Tibial nerve (tissue), 4 donors: ENCODE measurements at regions not wholly inside any gene's neighbourhood (a gene's known extent, or its start where the extent isn't known, plus 50 kb on each side); places are given as distances from the start of the nearest gene placed in this dataset.
A peak's percentile ranks its signal among the peaks of the same experiment; 100 is the strongest.

Source experiments
- DNase-seq, 2 donors: peaks; one replicate each; pipeline ENCODE4 v3.0.0-alpha.2; 2019; ENCODE audit warnings: low spot score in 2 of 2
- H3K27ac ChIP-seq, 4 donors: fragments of 200-600 bp; sonication (generic) in 3 of 4; one replicate each; pipeline ENCODE4 v1.5.1; 2017 to 2019; ENCODE audit warnings: mild to moderate bottlenecking in 1 of 4
- H3K27me3 ChIP-seq, 2 donors: fragments of 200-600 bp; sonication (generic) in 1 of 2; one replicate each; pipeline versions ENCODE4 v1.5.1 to v1.6.0; 2017 to 2019
- H3K36me3 ChIP-seq, 3 donors: fragments of 200-600 bp; sonication (generic); one replicate each; pipeline ENCODE4 v1.5.1; 2018 to 2019
- H3K4me1 ChIP-seq, 4 donors: fragments of 200-600 bp; sonication (generic) in 3 of 4; one replicate each; pipeline ENCODE4 v1.5.1; 2017 to 2019
- H3K4me3 ChIP-seq, 4 donors: fragments of 200-600 bp; sonication (generic) in 3 of 4; one replicate each; pipeline ENCODE4 v1.5.1; 2017 to 2019; ENCODE audit warnings: mild to moderate bottlenecking in 1 of 4, moderate library complexity in 1 of 4
- H3K9me3 ChIP-seq, 4 donors: fragments of 200-600 bp; sonication (generic) in 3 of 4; one replicate each; pipeline ENCODE4 v1.5.1; 2017 to 2019
- EP300 ChIP-seq, 2 donors: sonication (generic); formaldehyde crosslinking; IDR thresholded peaks; one replicate each; pipeline ENCODE4 v1.6.1; 2017; ENCODE audit warnings: antibody characterized with exemption in 2 of 2, mild to moderate bottlenecking in 1 of 2
- POLR2A ChIP-seq, 2 donors: fragments of 450-650 bp; IDR thresholded peaks; one replicate each; pipeline ENCODE4 v1.6.1; 2017; ENCODE audit warnings: antibody characterized with exemption in 2 of 2, mild to moderate bottlenecking in 2 of 2, moderate library complexity in 2 of 2
- WGBS, 2 donors: methylation state at CpG; one replicate each; pipeline ENCODE4 v1.1.5; 2018; 5-methylcytosine and 5-hydroxymethylcytosine counted together
- TF ChIP-seq, protein P1 (sequence below), 5 experiments: fragments of 200-600 bp in 3 of 5; fragments of 450-650 bp in 2 of 5; sonication (generic) in 3 of 5; IDR thresholded peaks; one replicate each; pipeline ENCODE4 v1.5.1; 2016 to 2019; ENCODE audit warnings: antibody characterized with exemption in 5 of 5, mild to moderate bottlenecking in 3 of 5, moderate library complexity in 2 of 5

DNA sequence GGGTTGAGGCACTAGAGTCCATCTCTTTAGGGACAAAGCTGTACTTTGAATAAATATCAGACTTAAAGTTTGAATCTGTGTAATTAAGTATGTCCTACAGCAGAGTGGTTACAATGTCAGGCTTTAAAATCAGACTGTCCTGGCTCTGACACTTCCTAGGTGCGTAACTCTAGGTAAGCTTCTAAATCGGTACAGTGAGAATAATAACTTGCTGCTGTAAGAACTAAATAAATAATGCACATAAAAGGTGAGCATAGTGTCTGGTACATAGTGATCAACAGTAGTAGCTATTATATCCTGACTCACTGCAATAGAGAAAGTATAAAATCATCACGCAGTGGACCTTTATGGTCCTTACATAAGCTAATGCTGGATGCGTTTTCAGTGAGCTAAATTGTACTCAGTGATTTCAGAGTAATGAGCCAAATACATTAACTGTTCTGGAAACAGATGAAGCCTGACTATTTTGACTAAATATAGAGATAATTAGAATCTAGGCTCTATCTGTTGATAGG, 72.2 kb upstream of the PDK4 start:
- Histone ChIP-seq H3K27ac (no peak overlapping the region), H3K4me3 (no peak overlapping the region), H3K27me3 (no peaks in the 10 kb centered on the region), H3K36me3 (no peaks in the 10 kb centered on the region), H3K4me1 (no peaks in the 10 kb centered on the region), H3K9me3 (peaks cover 0 to 2% (median 0%) of the 10 kb centered on the region in 4 donors)
- DNase-seq = no peak
- TF ChIP-seq POLR2A (IDR thresholded peaks at IDR 0.05) = no peak
- TF ChIP-seq EP300 (IDR thresholded peaks at IDR 0.05) = no peak
- TF ChIP-seq, protein P1, sequence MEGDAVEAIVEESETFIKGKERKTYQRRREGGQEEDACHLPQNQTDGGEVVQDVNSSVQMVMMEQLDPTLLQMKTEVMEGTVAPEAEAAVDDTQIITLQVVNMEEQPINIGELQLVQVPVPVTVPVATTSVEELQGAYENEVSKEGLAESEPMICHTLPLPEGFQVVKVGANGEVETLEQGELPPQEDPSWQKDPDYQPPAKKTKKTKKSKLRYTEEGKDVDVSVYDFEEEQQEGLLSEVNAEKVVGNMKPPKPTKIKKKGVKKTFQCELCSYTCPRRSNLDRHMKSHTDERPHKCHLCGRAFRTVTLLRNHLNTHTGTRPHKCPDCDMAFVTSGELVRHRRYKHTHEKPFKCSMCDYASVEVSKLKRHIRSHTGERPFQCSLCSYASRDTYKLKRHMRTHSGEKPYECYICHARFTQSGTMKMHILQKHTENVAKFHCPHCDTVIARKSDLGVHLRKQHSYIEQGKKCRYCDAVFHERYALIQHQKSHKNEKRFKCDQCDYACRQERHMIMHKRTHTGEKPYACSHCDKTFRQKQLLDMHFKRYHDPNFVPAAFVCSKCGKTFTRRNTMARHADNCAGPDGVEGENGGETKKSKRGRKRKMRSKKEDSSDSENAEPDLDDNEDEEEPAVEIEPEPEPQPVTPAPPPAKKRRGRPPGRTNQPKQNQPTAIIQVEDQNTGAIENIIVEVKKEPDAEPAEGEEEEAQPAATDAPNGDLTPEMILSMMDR (IDR thresholded peaks at IDR 0.05) = no peak
- WGBS, 2 donors = 87 to 95% methylated on average over 4 of the region's 4 CpGs

DNA sequence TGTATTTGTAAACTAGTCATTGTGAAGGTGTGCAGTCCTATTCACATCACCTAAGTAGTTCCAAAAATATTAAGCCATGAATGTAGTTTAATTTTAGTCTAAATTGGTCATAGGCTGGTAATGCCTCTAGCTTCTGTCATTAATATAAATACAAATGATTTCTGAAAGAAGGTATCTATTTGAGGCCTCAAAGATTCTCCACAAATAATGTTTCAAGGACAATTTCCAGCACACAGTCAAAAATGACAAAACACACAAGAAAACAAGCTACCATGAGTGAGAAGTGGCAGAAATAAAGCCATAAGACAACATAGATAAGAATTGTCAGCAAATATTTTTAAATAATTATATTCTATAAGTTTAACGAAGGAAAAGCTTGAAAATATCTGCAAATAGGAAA, 66.7 kb upstream of the PDK4 start:
- Histone ChIP-seq H3K27me3 (no peaks in the 10 kb centered on the region), H3K4me3 (no peak overlapping the region), H3K4me1 (peaks cover 0 to 3% (median 0%) of the 10 kb centered on the region in 4 donors), H3K27ac (no peak overlapping the region), H3K9me3 (peaks cover 0 to 22% (median 0%) of the 10 kb centered on the region in 4 donors), H3K36me3 (no peaks in the 10 kb centered on the region)
- TF ChIP-seq, protein P1 (IDR thresholded peaks at IDR 0.05) = no peak
- no peak for TF ChIP-seq POLR2A (IDR thresholded peaks at IDR 0.05)
- no peak for TF ChIP-seq EP300 (IDR thresholded peaks at IDR 0.05)
- DNase-seq = no peak
- WGBS, 2 donors = 80 to 85% methylated on average over 1 of the region's 1 CpG

DNA sequence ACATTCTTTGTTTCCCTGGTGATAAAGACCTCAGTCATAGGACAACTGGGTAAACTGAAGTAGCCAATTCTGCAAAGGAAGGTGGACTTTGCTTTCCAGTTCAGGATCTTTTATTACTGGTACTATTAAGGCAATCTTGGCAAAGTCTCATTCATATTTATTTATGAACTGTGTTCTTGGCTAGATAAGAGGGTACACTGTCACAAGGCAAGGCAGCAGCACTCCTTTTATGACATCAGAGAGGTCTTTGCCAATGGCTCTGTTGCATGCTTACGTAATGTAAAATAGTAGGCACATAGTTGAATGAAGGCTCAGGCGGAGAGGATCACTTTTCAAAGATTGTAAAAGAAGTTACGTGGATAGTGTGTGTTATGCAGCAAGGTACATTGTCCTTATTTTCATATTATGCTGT, 63.7 kb upstream of the PDK4 start:
- no peaks in the 10 kb centered on the region for H3K36me3 ChIP-seq
- no peak overlapping the region for H3K27ac ChIP-seq
- no peaks in the 10 kb centered on the region for H3K27me3 ChIP-seq
- peaks cover 0 to 22% (median 0%) of the 10 kb centered on the region in 4 donors for H3K9me3 ChIP-seq
- 91 to 92% methylated on average over 3 of the region's 3 CpGs for WGBS, 2 donors
- H3K4me1 ChIP-seq = peaks cover 0 to 3% (median 0%) of the 10 kb centered on the region in 4 donors
- no peak for DNase-seq
- no peak overlapping the region for H3K4me3 ChIP-seq
- TF ChIP-seq EP300 (IDR thresholded peaks at IDR 0.05) = peak in 1 of 2 donors; percentile 48
- TF ChIP-seq POLR2A (IDR thresholded peaks at IDR 0.05) = no peak

DNA sequence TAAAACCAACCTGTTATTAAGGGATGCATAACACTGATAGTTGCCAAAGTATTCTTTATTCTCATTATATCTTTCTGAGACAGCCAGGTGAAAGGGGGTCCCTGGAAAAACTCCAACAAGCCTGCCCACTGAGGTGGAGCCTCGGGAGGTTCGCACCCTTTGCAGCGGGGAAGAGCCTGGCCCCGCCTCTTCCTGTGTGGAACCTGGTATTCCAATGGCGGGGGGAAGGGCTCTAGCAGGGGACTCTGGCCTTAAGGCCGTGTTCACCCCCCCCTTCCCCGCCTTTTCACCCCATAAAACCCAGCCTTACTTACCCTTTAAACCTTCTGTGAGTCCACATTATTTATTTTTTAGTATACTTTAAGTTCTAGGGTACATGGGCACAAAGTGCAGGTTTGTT, 62.4 kb upstream of the PDK4 start:
- WGBS, 2 donors = 73 to 85% methylated on average over 7 of the region's 7 CpGs
- Histone ChIP-seq H3K9me3 (peaks cover 0 to 21% (median 0%) of the 10 kb centered on the region in 4 donors), H3K27me3 (no peaks in the 10 kb centered on the region), H3K27ac (no peak overlapping the region), H3K4me3 (no peak overlapping the region), H3K36me3 (no peaks in the 10 kb centered on the region), H3K4me1 (peaks cover 0 to 3% (median 0%) of the 10 kb centered on the region in 4 donors)
- TF ChIP-seq, protein P1 (IDR thresholded peaks at IDR 0.05) = no peak
- no peak for TF ChIP-seq POLR2A (IDR thresholded peaks at IDR 0.05)
- no peak for TF ChIP-seq EP300 (IDR thresholded peaks at IDR 0.05)
- DNase-seq = no peak

DNA sequence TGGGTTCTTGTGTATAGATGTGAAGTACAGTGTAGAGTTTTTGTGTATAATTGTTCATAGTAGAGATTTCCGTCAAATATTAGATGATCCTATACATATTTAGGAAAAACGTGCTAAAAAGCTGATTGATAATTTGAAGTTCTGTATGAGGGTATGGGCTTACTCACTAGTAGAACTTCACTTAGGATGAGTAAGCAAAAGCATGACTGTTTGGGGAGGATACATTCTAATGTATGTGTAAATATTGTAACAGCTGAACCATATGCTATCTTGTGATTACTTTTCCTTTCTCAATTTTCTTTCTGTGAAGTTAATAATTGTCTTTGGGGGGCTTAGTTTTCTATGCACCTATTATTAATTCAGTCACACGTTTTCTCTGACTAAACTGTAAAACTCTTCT, 53.2 kb upstream of the PDK4 start:
- Histone ChIP-seq H3K4me1 (no peaks in the 10 kb centered on the region), H3K27me3 (no peaks in the 10 kb centered on the region), H3K27ac (no peak overlapping the region), H3K9me3 (no peaks in the 10 kb centered on the region), H3K4me3 (no peak overlapping the region), H3K36me3 (no peaks in the 10 kb centered on the region)
- 62% methylated on average over 3 of the region's 3 CpGs for WGBS, 2 donors
- TF ChIP-seq, protein P1 (IDR thresholded peaks at IDR 0.05) = no peak
- TF ChIP-seq POLR2A (IDR thresholded peaks at IDR 0.05) (no peak), EP300 (IDR thresholded peaks at IDR 0.05) (no peak)
- DNase-seq = no peak

DNA sequence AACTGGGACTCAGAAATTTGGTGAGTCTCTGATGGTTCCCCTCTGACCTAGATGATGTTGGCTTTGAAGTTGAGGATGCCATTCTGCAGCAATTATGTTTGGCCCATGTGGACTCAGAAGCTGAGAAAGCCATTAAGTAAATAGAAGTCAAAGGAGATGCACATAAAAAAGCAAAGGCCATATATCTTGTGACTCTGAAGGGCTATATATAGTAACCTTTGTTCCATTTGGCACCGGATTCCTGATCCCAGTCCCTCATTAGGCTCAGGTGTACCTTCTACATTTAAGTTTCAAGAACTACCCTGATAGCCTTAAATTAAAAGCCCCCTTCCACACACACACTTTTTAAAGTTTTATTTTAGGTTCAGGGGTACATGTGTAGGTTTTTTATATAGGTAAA, 50.0 kb upstream of the PDK4 start:
- no peak for DNase-seq
- Histone ChIP-seq H3K27ac (no peak overlapping the region), H3K27me3 (no peaks in the 10 kb centered on the region), H3K36me3 (no peaks in the 10 kb centered on the region), H3K4me1 (no peaks in the 10 kb centered on the region), H3K9me3 (no peaks in the 10 kb centered on the region), H3K4me3 (no peak overlapping the region)
- TF ChIP-seq POLR2A (IDR thresholded peaks at IDR 0.05) (no peak), EP300 (IDR thresholded peaks at IDR 0.05) (no peak)
- TF ChIP-seq, protein P1 (IDR thresholded peaks at IDR 0.05) = no peak
- 37 to 59% methylated on average over 1 of the region's 1 CpG for WGBS, 2 donors
